GM12878 (cell line): ENCODE measurements at regions not wholly inside any gene's neighbourhood (a gene's known extent, or its start where the extent isn't known, plus 50 kb on each side); places are given as distances from the start of the nearest gene placed in this dataset.

Experiments used
- ATAC-seq: fragments of 200-7000 bp; cut with Tn5 transposase; 3 replicates; pipeline ENCODE4 v1.9.1; 2020; ENCODE audit warnings: mild to moderate bottlenecking, moderate library complexity
- BruUV-seq: library from RNA; stranded (reverse); fragments of 400-500 nt; replicated peaks from 2 replicates; lab custom pipeline; 2021; lab: Mats Ljungman, UMichigan
- CTCF ChIA-PET: fragments of 300-600 bp; sonication (Branson Sonifier 250); formaldehyde crosslinking; extraction: SDS; loops from one replicate; lab custom pipeline; 2021; ENCODE audit warnings: inconsistent platforms; lab: Yijun Ruan, JAX
- POLR2A ChIA-PET: fragments of 350-600 bp; formaldehyde crosslinking; extraction: SDS; loops from one replicate; lab custom pipeline; 2021; ENCODE audit warnings: inconsistent platforms; lab: Charles Lee
- RAD21 ChIA-PET: fragments of 300-600 bp; sonication (Branson Sonifier 250); formaldehyde crosslinking; loops from one replicate; lab custom pipeline; 2023; ENCODE audit warnings: antibody characterized with exemption; ENCODE audit not compliant: unreplicated experiment; lab: Charles Lee
- SMC1A ChIA-PET: fragments of 300-600 bp; sonication (Branson Sonifier 250); formaldehyde crosslinking; loops from one replicate; lab custom pipeline; 2023; ENCODE audit not compliant: unreplicated experiment, uncharacterized antibody; lab: Charles Lee
- DNase-seq: peaks from one replicate; pipeline ENCODE4 v3.0.0-alpha.2; 2011; ENCODE audit warnings: low read depth, low spot score
- FAIRE-seq: peaks from 3 replicates; lab custom pipeline; 2011; peaks lifted over from hg19 to GRCh38; lab: Jason Lieb, UNC
- H2AFZ ChIP-seq: 2 replicates; pipeline ENCODE4 v1.6.0; 2011; ENCODE audit warnings: low read depth, low read length, control low read depth; ENCODE audit not compliant: control insufficient read depth
- H3K27ac ChIP-seq: 2 replicates; pipeline ENCODE4 v1.5.1; 2011; ENCODE audit warnings: control low read depth; ENCODE audit not compliant: control insufficient read depth, insufficient read depth
- H3K27me3 ChIP-seq, 2 experiments: replicated peaks in 1 of 2; 2 replicates each; pipeline versions ENCODE4 v1.6.0 to v1.6.1; 2011; ENCODE audit warnings: low read length in 1 of 2; ENCODE audit not compliant: control insufficient read depth in 2 of 2, insufficient read depth in 2 of 2
- H3K36me3 ChIP-seq, 2 experiments: 2 replicates each; pipeline ENCODE4 v1.5.1; 2011; ENCODE audit warnings: low read length in 1 of 2; ENCODE audit not compliant: control insufficient read depth in 2 of 2, insufficient read depth in 2 of 2
- H3K4me1 ChIP-seq: 2 replicates; pipeline ENCODE4 v1.6.1; 2011; ENCODE audit warnings: mild to moderate bottlenecking, low read length, moderate library complexity, mixed read lengths; ENCODE audit not compliant: control insufficient read depth, insufficient read depth
- H3K4me2 ChIP-seq: 2 replicates; pipeline ENCODE4 v1.6.0; 2011; ENCODE audit warnings: control low read depth; ENCODE audit not compliant: control insufficient read depth, insufficient read depth
- H3K4me3 ChIP-seq: fragments of 200-600 bp; sonication (generic); 2 replicates; pipeline ENCODE4 v1.5.1; 2016
- H3K79me2 ChIP-seq: 2 replicates; pipeline ENCODE4 v1.6.0; 2011; ENCODE audit warnings: low read length; ENCODE audit not compliant: control insufficient read depth, insufficient read depth
- H3K9ac ChIP-seq: 2 replicates; pipeline ENCODE4 v1.8.0; 2011; ENCODE audit warnings: low read length, control low read depth, mixed read lengths; ENCODE audit not compliant: control insufficient read depth, insufficient read depth
- H3K9me3 ChIP-seq: replicated peaks from 3 replicates; pipeline ENCODE4 v1.5.1; 2011; ENCODE audit warnings: mild to moderate bottlenecking, low read length; ENCODE audit not compliant: control insufficient read depth, insufficient read depth
- H4K20me1 ChIP-seq: 2 replicates; pipeline ENCODE4 v1.6.0; 2011; ENCODE audit not compliant: control insufficient read depth, insufficient read depth
- CHD2 ChIP-seq: IDR thresholded peaks from 2 replicates; pipeline ENCODE4 v1.6.1; 2011; ENCODE audit warnings: low read depth, low read length, improper control_type of control experiment, borderline replicate concordance
- ETV6 ChIP-seq, 2 experiments: fragments of 450-650 bp in 1 of 2; IDR thresholded peaks in 1 of 2; conservative IDR thresholded peaks in 1 of 2; 2 replicates each; pipeline ENCODE4 v1.6.1; 2014; ENCODE audit warnings: antibody characterized with exemption in 1 of 2, borderline replicate concordance in 1 of 2, low read depth in 1 of 2, mild to moderate bottlenecking in 1 of 2, moderate library complexity in 1 of 2
- MYC ChIP-seq: IDR thresholded peaks from 2 replicates; pipeline ENCODE4 v1.6.1; 2011; ENCODE audit warnings: mild to moderate bottlenecking, low read length, moderate library complexity, inconsistent platforms; ENCODE audit not compliant: insufficient read depth, insufficient replicate concordance, insufficient read length, severe bottlenecking
- WGBS: methylation state at CpG from one replicate; pipeline ENCODE4 v1.1.6; 2016; ENCODE audit warnings: low lambda C conversion rate; ENCODE audit not compliant: insufficient replicate concordance, insufficient coverage; ENCODE audit errors: missing lambda C conversion rate; 5-methylcytosine and 5-hydroxymethylcytosine counted together
- in situ Hi-C: fragments of 300-500 bp; cut with MboI; formaldehyde crosslinking; loops from 9 replicates; pipeline ENCODE4 v1.14.3; 2018; ENCODE audit warnings: mixed read lengths
- intact Hi-C: fragments of 100-400 bp; cut with micrococcal nuclease; formaldehyde crosslinking; loops from one replicate; pipeline ENCODE4 v1.14.2; 2022; ENCODE audit not compliant: unreplicated experiment
- TF ChIP-seq, protein P1 (sequence below): fragments of 150-350 bp; IDR thresholded peaks from 2 replicates; pipeline ENCODE4 v1.6.1; 2016; ENCODE audit warnings: low read depth, low read length

DNA sequence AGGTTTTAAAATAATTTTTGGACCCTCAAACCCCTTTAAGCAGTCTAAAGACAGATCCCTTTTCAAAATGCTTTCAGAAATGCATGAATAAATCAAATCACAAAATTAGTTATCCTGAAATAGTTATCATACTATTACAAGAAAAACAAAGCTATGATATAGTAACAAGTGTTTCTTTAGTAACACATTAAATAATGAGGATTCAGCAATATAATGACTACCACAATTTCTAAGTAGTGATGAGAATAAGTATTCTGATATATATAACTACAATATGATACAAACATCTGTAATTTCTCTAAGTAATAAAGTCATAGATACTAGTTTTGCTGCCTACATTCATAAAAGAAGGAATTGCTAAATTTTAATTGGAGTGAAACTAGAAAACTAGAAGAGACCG, 53.0 kb upstream of the TMEM168 start:
- H3K27ac ChIP-seq = no peak overlapping the region
- ChIA-PET SMC1A (no interaction called here), CTCF (no interaction called here), RAD21 (no interaction called here), POLR2A (no interaction called here)
- 90% methylated on average over 1 of the region's 1 CpG for WGBS
- FAIRE-seq (no peak), ATAC-seq (no peak), DNase-seq (no peak)
- H2AFZ ChIP-seq = no peak overlapping the region
- H3K4me1 ChIP-seq = no peaks in the 10 kb centered on the region
- no peaks in the 10 kb centered on the region for H3K79me2 ChIP-seq
- TF ChIP-seq ETV6 (conservative IDR thresholded peaks at IDR 0.05 in 1 of 2, IDR thresholded peaks at IDR 0.05 in 1 of 2; ENCODE audit: borderline replicate concordance in 1 of 2, low read depth in 1 of 2) (no peak), MYC (no peak), CHD2 (no peak)
- TF ChIP-seq, protein P1, sequence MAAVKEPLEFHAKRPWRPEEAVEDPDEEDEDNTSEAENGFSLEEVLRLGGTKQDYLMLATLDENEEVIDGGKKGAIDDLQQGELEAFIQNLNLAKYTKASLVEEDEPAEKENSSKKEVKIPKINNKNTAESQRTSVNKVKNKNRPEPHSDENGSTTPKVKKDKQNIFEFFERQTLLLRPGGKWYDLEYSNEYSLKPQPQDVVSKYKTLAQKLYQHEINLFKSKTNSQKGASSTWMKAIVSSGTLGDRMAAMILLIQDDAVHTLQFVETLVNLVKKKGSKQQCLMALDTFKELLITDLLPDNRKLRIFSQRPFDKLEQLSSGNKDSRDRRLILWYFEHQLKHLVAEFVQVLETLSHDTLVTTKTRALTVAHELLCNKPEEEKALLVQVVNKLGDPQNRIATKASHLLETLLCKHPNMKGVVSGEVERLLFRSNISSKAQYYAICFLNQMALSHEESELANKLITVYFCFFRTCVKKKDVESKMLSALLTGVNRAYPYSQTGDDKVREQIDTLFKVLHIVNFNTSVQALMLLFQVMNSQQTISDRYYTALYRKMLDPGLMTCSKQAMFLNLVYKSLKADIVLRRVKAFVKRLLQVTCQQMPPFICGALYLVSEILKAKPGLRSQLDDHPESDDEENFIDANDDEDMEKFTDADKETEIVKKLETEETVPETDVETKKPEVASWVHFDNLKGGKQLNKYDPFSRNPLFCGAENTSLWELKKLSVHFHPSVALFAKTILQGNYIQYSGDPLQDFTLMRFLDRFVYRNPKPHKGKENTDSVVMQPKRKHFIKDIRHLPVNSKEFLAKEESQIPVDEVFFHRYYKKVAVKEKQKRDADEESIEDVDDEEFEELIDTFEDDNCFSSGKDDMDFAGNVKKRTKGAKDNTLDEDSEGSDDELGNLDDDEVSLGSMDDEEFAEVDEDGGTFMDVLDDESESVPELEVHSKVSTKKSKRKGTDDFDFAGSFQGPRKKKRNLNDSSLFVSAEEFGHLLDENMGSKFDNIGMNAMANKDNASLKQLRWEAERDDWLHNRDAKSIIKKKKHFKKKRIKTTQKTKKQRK = no peak
- no peak overlapping the region for H3K4me2 ChIP-seq
- no peaks in the 10 kb centered on the region; the same call in 2 of the 3 replicates for H3K9me3 ChIP-seq
- H3K9ac ChIP-seq = no peak overlapping the region
- in situ Hi-C loops (no loop called here), intact Hi-C loops (no loop called here)
- BruUV-seq = no TSS peak
- H3K27me3 ChIP-seq = no peaks in the 10 kb centered on the region
- no peaks in the 10 kb centered on the region for H3K36me3 ChIP-seq
- H3K4me3 ChIP-seq = no peak overlapping the region
- H4K20me1 ChIP-seq = no peaks in the 10 kb centered on the region
